ENCODE measurements at regions not wholly inside any gene's neighbourhood (a gene's known extent, or its start where the extent isn't known, plus 50 kb on each side); places are given as distances from the start of the nearest gene placed in this dataset.

DNA sequence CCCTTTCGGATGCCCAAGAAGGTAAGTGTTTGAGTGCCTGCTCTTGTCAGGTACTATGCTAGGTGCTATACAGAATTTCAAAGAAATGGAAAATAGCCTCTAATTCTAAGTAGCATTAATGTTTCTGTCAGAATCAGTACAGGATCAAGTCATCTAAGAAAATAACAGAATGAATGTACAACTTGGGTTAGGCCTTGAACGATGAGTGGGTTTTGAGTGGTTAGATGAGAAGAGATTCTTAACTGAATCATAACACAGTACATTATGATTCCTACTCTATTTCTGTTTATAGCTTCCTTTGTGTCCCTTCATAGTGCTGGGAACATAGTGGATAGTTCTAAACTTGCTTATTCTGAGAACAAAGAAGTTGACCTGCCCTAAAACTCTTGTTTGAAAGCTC, 253.9 kb downstream of the GLUD2 start:
- ChIA-PET POLR2A (no interaction called here), CTCF (no interaction called here)
- Mint-ChIP-seq H3K27me3 (peaks cover 3% of the 10 kb centered on the region), H3K4me1 (ENCODE audit: low read depth) (no peaks in the 10 kb centered on the region), H3K36me3 (ENCODE audit: low read depth) (no peaks in the 10 kb centered on the region), H3K9me3 (no peaks in the 10 kb centered on the region), H3K27ac (no peak overlapping the region), H3K4me3 (no peak overlapping the region)
- TF ChIP-seq, protein P1, sequence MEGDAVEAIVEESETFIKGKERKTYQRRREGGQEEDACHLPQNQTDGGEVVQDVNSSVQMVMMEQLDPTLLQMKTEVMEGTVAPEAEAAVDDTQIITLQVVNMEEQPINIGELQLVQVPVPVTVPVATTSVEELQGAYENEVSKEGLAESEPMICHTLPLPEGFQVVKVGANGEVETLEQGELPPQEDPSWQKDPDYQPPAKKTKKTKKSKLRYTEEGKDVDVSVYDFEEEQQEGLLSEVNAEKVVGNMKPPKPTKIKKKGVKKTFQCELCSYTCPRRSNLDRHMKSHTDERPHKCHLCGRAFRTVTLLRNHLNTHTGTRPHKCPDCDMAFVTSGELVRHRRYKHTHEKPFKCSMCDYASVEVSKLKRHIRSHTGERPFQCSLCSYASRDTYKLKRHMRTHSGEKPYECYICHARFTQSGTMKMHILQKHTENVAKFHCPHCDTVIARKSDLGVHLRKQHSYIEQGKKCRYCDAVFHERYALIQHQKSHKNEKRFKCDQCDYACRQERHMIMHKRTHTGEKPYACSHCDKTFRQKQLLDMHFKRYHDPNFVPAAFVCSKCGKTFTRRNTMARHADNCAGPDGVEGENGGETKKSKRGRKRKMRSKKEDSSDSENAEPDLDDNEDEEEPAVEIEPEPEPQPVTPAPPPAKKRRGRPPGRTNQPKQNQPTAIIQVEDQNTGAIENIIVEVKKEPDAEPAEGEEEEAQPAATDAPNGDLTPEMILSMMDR (IDR thresholded peaks at IDR 0.05): no peak
- no peak for DNase-seq
- ATAC-seq: no peak
- intact Hi-C loops (cut with micrococcal nuclease): no loop called here

DNA sequence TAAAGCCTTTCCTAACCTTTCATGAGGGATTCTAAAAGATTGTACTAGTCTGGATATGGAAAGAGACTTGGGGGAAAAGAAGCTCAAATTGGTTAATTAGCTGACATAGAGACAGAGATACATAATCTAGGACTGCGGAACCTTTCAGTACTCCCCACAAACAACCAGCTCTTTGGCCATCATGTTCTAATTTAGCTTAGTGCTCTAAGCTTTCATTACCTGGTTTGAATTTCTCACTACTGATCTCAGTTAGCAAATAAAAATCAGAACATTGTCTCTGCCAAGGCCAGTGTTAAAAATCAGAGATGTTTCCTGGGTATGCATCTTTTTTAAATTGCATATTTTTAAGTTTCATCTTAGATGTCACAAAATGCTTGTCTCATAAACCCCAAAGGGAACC, 254.4 kb downstream of the GLUD2 start:
- ChIA-PET POLR2A (no interaction called here), CTCF (no interaction called here)
- intact Hi-C loops (cut with micrococcal nuclease): no loop called here
- ATAC-seq: no peak
- Mint-ChIP-seq H3K4me1 (ENCODE audit: low read depth) (no peaks in the 10 kb centered on the region), H3K27me3 (peaks cover 3% of the 10 kb centered on the region), H3K9me3 (no peaks in the 10 kb centered on the region), H3K27ac (no peak overlapping the region), H3K4me3 (no peak overlapping the region), H3K36me3 (ENCODE audit: low read depth) (no peaks in the 10 kb centered on the region)
- TF ChIP-seq, protein P1 (IDR thresholded peaks at IDR 0.05): no peak
- DNase-seq: no peak

- TF ChIP-seq, protein P1 (IDR thresholded peaks at IDR 0.05): no peak
- H3K4me1 Mint-ChIP-seq (ENCODE audit: low read depth): peaks cover 15% of the 10 kb centered on the region
- intact Hi-C loops (cut with micrococcal nuclease): no loop called here
- no peak overlapping the region for H3K4me3 Mint-ChIP-seq
- DNase-seq (no peak), ATAC-seq (no peak)
- H3K9me3 Mint-ChIP-seq: no peaks in the 10 kb centered on the region
- peaks cover 3% of the 10 kb centered on the region for H3K27me3 Mint-ChIP-seq
- no peak overlapping the region for H3K27ac Mint-ChIP-seq
- H3K36me3 Mint-ChIP-seq (ENCODE audit: low read depth): no peaks in the 10 kb centered on the region
- ChIA-PET POLR2A (no interaction called here), CTCF (no interaction called here)
Observed at GRCh38 chrX:121307449-121307848, 260.0 kb downstream of the GLUD2 start.

- peak overlapping the region; percentile 79 for H3K27ac Mint-ChIP-seq
- H3K9me3 Mint-ChIP-seq: no peaks in the 10 kb centered on the region
- ChIA-PET POLR2A (no interaction called here), CTCF (interaction anchor here (0.7 kb wide), 1 partner anchor 1863 kb away, joined by 3 read pairs; no protein-coding TSS in a partner anchor)
- intact Hi-C loops (cut with micrococcal nuclease): no loop called here
- H3K27me3 Mint-ChIP-seq: peaks cover 3% of the 10 kb centered on the region
- ATAC-seq (peak; percentile 95), DNase-seq (peak; percentile 73)
- H3K4me1 Mint-ChIP-seq (ENCODE audit: low read depth): peaks cover 15% of the 10 kb centered on the region
- H3K36me3 Mint-ChIP-seq (ENCODE audit: low read depth): no peaks in the 10 kb centered on the region
- TF ChIP-seq, protein P1 (IDR thresholded peaks at IDR 0.05): peak; percentile 16
- no peak overlapping the region for H3K4me3 Mint-ChIP-seq
Observed at GRCh38 chrX:121308276-121308805, 260.9 kb downstream of the GLUD2 start.

GRCh38 chrX:121310820-121311219, 263.4 kb downstream of the GLUD2 start:
- no peak overlapping the region for H3K27ac Mint-ChIP-seq
- TF ChIP-seq, protein P1 (IDR thresholded peaks at IDR 0.05): no peak
- ATAC-seq: no peak
- no peak overlapping the region for H3K4me3 Mint-ChIP-seq
- no peak for DNase-seq
- H3K27me3 Mint-ChIP-seq: no peaks in the 10 kb centered on the region
- H3K9me3 Mint-ChIP-seq: no peaks in the 10 kb centered on the region
- H3K4me1 Mint-ChIP-seq (ENCODE audit: low read depth): peaks cover 15% of the 10 kb centered on the region
- no peaks in the 10 kb centered on the region for H3K36me3 Mint-ChIP-seq (ENCODE audit: low read depth)
- ChIA-PET POLR2A (no interaction called here), CTCF (interaction anchor here (0.9 kb wide), 1 partner anchor 11 kb away, joined by 3 read pairs; no protein-coding TSS in a partner anchor)
- intact Hi-C loops (cut with micrococcal nuclease): no loop called here

All from activated CD8-positive, alpha-beta T cell treated with anti-CD3 and anti-CD28 coated beads for 36 hours (primary cell).